Heart left ventricle (tissue), 13 donors: ENCODE measurements at regions not wholly inside any gene's neighbourhood (a gene's known extent, or its start where the extent isn't known, plus 50 kb on each side); places are given as distances from the start of the nearest gene placed in this dataset.

Experiments
- POLR2A ChIP-seq, 2 donors: fragments of 450-650 bp; IDR thresholded peaks; one replicate each; pipeline ENCODE4 v1.6.1; 2017; ENCODE audit warnings: antibody characterized with exemption in 2 of 2, mild to moderate bottlenecking in 2 of 2, moderate library complexity in 2 of 2
- TF ChIP-seq, protein P1 (sequence below), 12 donors: fragments of 200-600 bp; sonication (generic) in 4 of 12; IDR thresholded peaks; one replicate each; pipeline versions ENCODE4 v1.5.0 to v1.8.0; 2018 to 2022; ENCODE audit warnings: antibody characterized with exemption in 12 of 12, mild to moderate bottlenecking in 5 of 12
- donor health status: ischemic (EF 13 %, LVEDD 7.1; RV severe dilation, severe dysfunction).
- donor health status: DM: no; HTN: yes; CAD: no.
- donor health status: DM: no; HTN: no; CAD: no.
- donor health status: ischemic (EF 25% LVEDD 6.9; RV normal size, moderate dysfunction).
- donor health status: ischemic (EF 25% LVEDD 5.7; RV mildly dilated, moderate dysfunction).
- donor health status: ischemic (EF 35%, LVEDD 5.7; RV mildly dilated, moderate dysfunction).
- donor health status: nonischemic (EF 11% LVEDD 7.7; RV severe dilation, severe dysfunction).
- donor health status: DM: yes; HTN: yes; CAD: no.
- donor health status: PGD.
- donor health status: ischemic (EF 29% LVEDD 5.4; RV normal size, mild dysfunction).
- donor health status: nonischemic (EF 23%, LVEDD 6.1; RV moderate dilation, normal function).

DNA sequence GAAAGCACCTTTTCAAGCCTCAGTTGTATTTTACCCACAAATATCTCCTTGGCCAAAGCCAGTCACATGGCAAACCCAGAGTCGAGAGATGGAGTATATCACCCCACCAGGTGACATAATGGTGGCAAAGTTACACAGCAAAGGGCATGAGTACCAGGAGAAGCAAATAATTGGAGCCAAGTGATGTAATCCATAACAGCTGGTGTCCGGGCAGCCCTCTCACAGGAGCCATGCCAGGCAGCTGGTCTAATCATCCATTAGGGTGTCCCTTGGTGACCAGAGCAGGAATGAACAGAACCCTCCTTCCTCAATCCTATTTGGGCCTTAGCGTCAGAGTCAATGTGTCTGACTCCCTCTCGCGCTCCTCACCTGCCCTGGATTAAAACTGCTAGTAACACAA, 272.1 kb downstream of the LRFN2 start:
- TF ChIP-seq, protein P1, sequence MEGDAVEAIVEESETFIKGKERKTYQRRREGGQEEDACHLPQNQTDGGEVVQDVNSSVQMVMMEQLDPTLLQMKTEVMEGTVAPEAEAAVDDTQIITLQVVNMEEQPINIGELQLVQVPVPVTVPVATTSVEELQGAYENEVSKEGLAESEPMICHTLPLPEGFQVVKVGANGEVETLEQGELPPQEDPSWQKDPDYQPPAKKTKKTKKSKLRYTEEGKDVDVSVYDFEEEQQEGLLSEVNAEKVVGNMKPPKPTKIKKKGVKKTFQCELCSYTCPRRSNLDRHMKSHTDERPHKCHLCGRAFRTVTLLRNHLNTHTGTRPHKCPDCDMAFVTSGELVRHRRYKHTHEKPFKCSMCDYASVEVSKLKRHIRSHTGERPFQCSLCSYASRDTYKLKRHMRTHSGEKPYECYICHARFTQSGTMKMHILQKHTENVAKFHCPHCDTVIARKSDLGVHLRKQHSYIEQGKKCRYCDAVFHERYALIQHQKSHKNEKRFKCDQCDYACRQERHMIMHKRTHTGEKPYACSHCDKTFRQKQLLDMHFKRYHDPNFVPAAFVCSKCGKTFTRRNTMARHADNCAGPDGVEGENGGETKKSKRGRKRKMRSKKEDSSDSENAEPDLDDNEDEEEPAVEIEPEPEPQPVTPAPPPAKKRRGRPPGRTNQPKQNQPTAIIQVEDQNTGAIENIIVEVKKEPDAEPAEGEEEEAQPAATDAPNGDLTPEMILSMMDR (IDR thresholded peaks at IDR 0.05): no peak
- TF ChIP-seq POLR2A (IDR thresholded peaks at IDR 0.05): no peak
